ENCODE measurements at regions not wholly inside any gene's neighbourhood (a gene's known extent, or its start where the extent isn't known, plus 50 kb on each side); places are given as distances from the start of the nearest gene placed in this dataset.

DNA sequence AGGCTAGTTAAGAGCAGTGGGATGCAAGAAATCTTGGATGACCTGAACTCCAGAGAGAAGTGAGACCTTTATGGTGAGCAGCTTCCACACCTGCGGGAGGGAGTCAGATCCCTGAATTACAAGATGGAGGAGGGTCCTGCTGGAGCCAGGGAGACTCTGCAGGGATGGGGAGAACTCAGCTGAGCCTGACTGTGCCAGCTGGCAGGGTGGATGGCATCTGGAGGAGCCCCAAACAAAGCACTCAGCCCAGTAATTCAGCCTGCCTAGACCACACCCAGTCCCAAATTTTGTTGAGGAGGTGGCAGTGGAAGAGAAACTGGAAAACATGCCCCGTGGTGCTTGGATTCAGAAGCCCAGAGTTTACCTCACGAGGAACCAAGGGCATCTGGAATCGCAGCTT is 208.2 kb downstream of the WDR11 start:
- no peak for TF ChIP-seq EZH2 (IDR thresholded peaks at IDR 0.05; ENCODE audit: low read length)
- TF ChIP-seq, protein P1, sequence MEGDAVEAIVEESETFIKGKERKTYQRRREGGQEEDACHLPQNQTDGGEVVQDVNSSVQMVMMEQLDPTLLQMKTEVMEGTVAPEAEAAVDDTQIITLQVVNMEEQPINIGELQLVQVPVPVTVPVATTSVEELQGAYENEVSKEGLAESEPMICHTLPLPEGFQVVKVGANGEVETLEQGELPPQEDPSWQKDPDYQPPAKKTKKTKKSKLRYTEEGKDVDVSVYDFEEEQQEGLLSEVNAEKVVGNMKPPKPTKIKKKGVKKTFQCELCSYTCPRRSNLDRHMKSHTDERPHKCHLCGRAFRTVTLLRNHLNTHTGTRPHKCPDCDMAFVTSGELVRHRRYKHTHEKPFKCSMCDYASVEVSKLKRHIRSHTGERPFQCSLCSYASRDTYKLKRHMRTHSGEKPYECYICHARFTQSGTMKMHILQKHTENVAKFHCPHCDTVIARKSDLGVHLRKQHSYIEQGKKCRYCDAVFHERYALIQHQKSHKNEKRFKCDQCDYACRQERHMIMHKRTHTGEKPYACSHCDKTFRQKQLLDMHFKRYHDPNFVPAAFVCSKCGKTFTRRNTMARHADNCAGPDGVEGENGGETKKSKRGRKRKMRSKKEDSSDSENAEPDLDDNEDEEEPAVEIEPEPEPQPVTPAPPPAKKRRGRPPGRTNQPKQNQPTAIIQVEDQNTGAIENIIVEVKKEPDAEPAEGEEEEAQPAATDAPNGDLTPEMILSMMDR (optimal IDR thresholded peaks at IDR 0.05 in 1 of 3, IDR thresholded peaks at IDR 0.05 in 1 of 3, conservative IDR thresholded peaks at IDR 0.05 in 1 of 3; ENCODE audit: extremely low read depth in 1 of 3, insufficient read depth in 2 of 3, low read length in 3 of 3) = no peak
